GM18505 (cell line): ENCODE measurements at regions not wholly inside any gene's neighbourhood (a gene's known extent, or its start where the extent isn't known, plus 50 kb on each side); places are given as distances from the start of the nearest gene placed in this dataset.
"Not testable (repeated sequence)": the region's sequence is repeated elsewhere in the genome, so short reads cannot be mapped to it uniquely, and the experiment has no call there.

Experiments
- ATAC-seq: cut with Tn5 transposase; IDR thresholded peaks from one replicate; pipeline ENCODE4 v1.9.1; 2021; ENCODE audit not compliant: unreplicated experiment
- POLR2A ChIP-seq: IDR thresholded peaks from 4 replicates; pipeline ENCODE4 v1.6.1; 2011; ENCODE audit warnings: borderline replicate concordance; ENCODE audit not compliant: insufficient read depth, insufficient read length; ENCODE audit errors: extremely low read depth

GRCh38 chrX:138020941-138021340 lies 455.0 kb downstream of the ZIC3 start:
- no peak for TF ChIP-seq POLR2A
- ATAC-seq, result no peak

- peak; percentile 66 for ATAC-seq
- no peak for TF ChIP-seq POLR2A
Measured at GRCh38 chrX:138026211-138026610, 460.3 kb downstream of the ZIC3 start.

GRCh38 chrX:138031715-138032114 lies 465.8 kb downstream of the ZIC3 start:
- TF ChIP-seq POLR2A, result no peak

GRCh38 chrX:138034136-138034535 lies 468.2 kb downstream of the ZIC3 start:
- ATAC-seq, result no peak
- TF ChIP-seq POLR2A, result no peak

More at GRCh38 chrX:138031715-138032114, 465.8 kb downstream of the ZIC3 start:
- no peak for ATAC-seq

GRCh38 chrX:138037548-138037947 lies 471.6 kb downstream of the ZIC3 start:
- ATAC-seq, result no peak
- no peak for TF ChIP-seq POLR2A

- ATAC-seq, result no peak
- no peak for TF ChIP-seq POLR2A
Measured at GRCh38 chrX:138057883-138058282, 492.0 kb downstream of the ZIC3 start.

GRCh38 chrX:138058931-138059330 lies 493.0 kb downstream of the ZIC3 start:
- TF ChIP-seq POLR2A, result no peak

GRCh38 chrX:138067415-138067814 lies 501.5 kb downstream of the ZIC3 start:
- TF ChIP-seq POLR2A, result no peak
- ATAC-seq, result no peak

More at GRCh38 chrX:138058931-138059330, 493.0 kb downstream of the ZIC3 start:
- no peak for ATAC-seq

- TF ChIP-seq POLR2A, result no peak
- ATAC-seq, result no peak
Measured at GRCh38 chrX:138073626-138074025, 507.7 kb downstream of the ZIC3 start.

- TF ChIP-seq POLR2A, result no peak
- ATAC-seq, result no peak
Measured at GRCh38 chrX:138082251-138082650, 516.3 kb downstream of the ZIC3 start.

GRCh38 chrX:138082896-138083295 lies 517.0 kb downstream of the ZIC3 start:
- TF ChIP-seq POLR2A, result no peak
- ATAC-seq, result no peak

GRCh38 chrX:138110910-138111309 lies 545.0 kb downstream of the ZIC3 start:
- ATAC-seq, result not testable (repeated sequence)

GRCh38 chrX:138127314-138127713 lies 561.4 kb downstream of the ZIC3 start:
- no peak for ATAC-seq
- no peak for TF ChIP-seq POLR2A

GRCh38 chrX:138128027-138128671 lies 562.2 kb downstream of the ZIC3 start:
- TF ChIP-seq POLR2A, result no peak
- ATAC-seq, result peak; percentile 84

GRCh38 chrX:138150709-138151108 lies 560.8 kb downstream of the FGF13 start:
- TF ChIP-seq POLR2A, result no peak

GRCh38 chrX:138157850-138158249 lies 553.7 kb downstream of the FGF13 start:
- ATAC-seq, result no peak
- TF ChIP-seq POLR2A, result no peak

More at GRCh38 chrX:138150709-138151108, 560.8 kb downstream of the FGF13 start:
- no peak for ATAC-seq

GRCh38 chrX:138191998-138192397 lies 519.5 kb downstream of the FGF13 start:
- ATAC-seq, result peak; percentile 58
- no peak for TF ChIP-seq POLR2A
